Activated naive CD8-positive, alpha-beta T cell treated with anti-CD3 and anti-CD28 coated beads for 36 hours (primary cell): ENCODE measurements at regions not wholly inside any gene's neighbourhood (a gene's known extent, or its start where the extent isn't known, plus 50 kb on each side); places are given as distances from the start of the nearest gene placed in this dataset.

Experiments
- DNase-seq: peaks from one replicate; pipeline ENCODE4 v3.0.0; 2021
- H3K27ac Mint-ChIP-seq: one replicate; pipeline ENCODE4 v1.8.0; 2022; ENCODE audit warnings: mild to moderate bottlenecking, moderate library complexity, mixed read lengths
- H3K27me3 Mint-ChIP-seq: one replicate; pipeline ENCODE4 v1.8.0; 2022; ENCODE audit warnings: mild to moderate bottlenecking, mixed read lengths
- H3K36me3 Mint-ChIP-seq: one replicate; pipeline ENCODE4 v1.8.0; 2021; ENCODE audit warnings: mild to moderate bottlenecking, mixed read lengths
- H3K4me1 Mint-ChIP-seq: one replicate; pipeline ENCODE4 v1.8.0; 2021; ENCODE audit warnings: mixed read lengths
- H3K4me3 Mint-ChIP-seq: one replicate; pipeline ENCODE4 v1.8.0; 2022; ENCODE audit warnings: mild to moderate bottlenecking, moderate library complexity, mixed read lengths
- H3K9me3 Mint-ChIP-seq: one replicate; pipeline ENCODE4 v1.8.0; 2022; ENCODE audit warnings: mixed read lengths

GRCh38 chr12:124497039-124497438, 70.4 kb downstream of the NCOR2 start:
- Mint-ChIP-seq H3K27ac (no peak overlapping the region), H3K36me3 (peaks cover 13% of the 10 kb centered on the region), H3K4me3 (no peak overlapping the region), H3K9me3 (no peaks in the 10 kb centered on the region), H3K27me3 (no peaks in the 10 kb centered on the region), H3K4me1 (peaks cover 52% of the 10 kb centered on the region)
- DNase-seq = no peak

- H3K4me3 Mint-ChIP-seq = no peak overlapping the region
- H3K27ac Mint-ChIP-seq = no peak overlapping the region
- no peak for DNase-seq
- peaks cover 51% of the 10 kb centered on the region for H3K4me1 Mint-ChIP-seq
- H3K27me3 Mint-ChIP-seq = no peaks in the 10 kb centered on the region
- H3K36me3 Mint-ChIP-seq = peaks cover 15% of the 10 kb centered on the region
- no peaks in the 10 kb centered on the region for H3K9me3 Mint-ChIP-seq
Measured at GRCh38 chr12:124496584-124496983, 70.8 kb downstream of the NCOR2 start.

- peaks cover 19% of the 10 kb centered on the region for H3K36me3 Mint-ChIP-seq
- no peaks in the 10 kb centered on the region for H3K27me3 Mint-ChIP-seq
- no peak overlapping the region for H3K4me3 Mint-ChIP-seq
- H3K4me1 Mint-ChIP-seq = peaks cover 49% of the 10 kb centered on the region
- H3K27ac Mint-ChIP-seq = peak overlapping the region; percentile 94
- no peak for DNase-seq
- H3K9me3 Mint-ChIP-seq = no peaks in the 10 kb centered on the region
Measured at GRCh38 chr12:124495194-124495983, 72.0 kb downstream of the NCOR2 start.

- no peaks in the 10 kb centered on the region for H3K9me3 Mint-ChIP-seq
- peaks cover 19% of the 10 kb centered on the region for H3K36me3 Mint-ChIP-seq
- no peak for DNase-seq
- peak overlapping the region; percentile 94 for H3K27ac Mint-ChIP-seq
- H3K27me3 Mint-ChIP-seq = no peaks in the 10 kb centered on the region
- H3K4me3 Mint-ChIP-seq = no peak overlapping the region
- peaks cover 48% of the 10 kb centered on the region for H3K4me1 Mint-ChIP-seq
Measured at GRCh38 chr12:124494751-124495129, 72.7 kb downstream of the NCOR2 start.

- peak; percentile 83 for DNase-seq
- Mint-ChIP-seq H3K36me3 (peaks cover 19% of the 10 kb centered on the region), H3K4me3 (peak overlapping the region; percentile 68), H3K4me1 (peaks cover 44% of the 10 kb centered on the region), H3K27me3 (no peaks in the 10 kb centered on the region), H3K27ac (peak overlapping the region; percentile 94), H3K9me3 (no peaks in the 10 kb centered on the region)
Measured at GRCh38 chr12:124493809-124494750, 73.3 kb downstream of the NCOR2 start.

DNA sequence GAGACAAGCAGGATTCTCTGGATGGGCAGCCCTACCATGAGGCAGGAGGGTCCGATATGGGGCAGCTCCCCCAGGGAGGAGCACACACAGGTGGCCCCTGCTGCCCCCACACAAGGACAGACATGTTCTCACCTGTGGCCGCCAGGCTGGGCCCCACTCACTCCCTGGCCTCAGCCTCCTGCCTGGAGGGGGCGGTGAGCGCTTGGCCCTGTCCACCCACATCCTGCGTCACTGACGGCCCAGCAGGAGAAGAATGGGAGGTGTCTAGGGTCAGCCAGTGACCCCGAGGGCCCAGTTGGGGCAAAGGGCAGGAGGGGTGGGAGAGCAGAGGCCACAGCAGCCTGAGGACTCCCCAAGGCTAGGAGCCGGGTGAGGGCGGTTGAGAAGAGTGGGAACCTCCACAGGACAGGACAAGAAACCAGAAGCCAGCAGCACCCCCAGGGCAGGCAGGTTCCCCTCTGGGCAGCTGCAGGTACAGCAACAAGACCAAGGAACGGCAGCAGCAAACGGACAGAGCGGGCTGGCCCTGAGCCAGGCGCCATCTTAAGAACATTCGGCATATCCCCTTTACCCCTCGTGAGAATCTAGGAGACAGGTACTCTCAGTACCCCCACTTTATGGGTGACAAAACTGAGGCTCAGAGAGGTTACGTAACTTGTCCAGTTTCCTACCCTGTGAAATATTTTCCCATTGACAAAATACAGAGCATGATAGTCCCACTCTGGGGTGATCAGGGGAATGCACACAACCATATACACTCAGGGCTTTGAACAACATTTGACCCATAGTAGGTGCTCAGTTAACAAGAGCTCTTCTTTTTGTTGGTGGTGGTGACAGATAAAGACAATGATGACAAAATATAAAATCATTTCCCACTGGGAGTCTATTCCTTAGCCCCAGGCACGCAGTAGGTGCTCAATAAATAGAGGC, 74.3 kb downstream of the NCOR2 start:
- peaks cover 38% of the 10 kb centered on the region for H3K4me1 Mint-ChIP-seq
- H3K27ac Mint-ChIP-seq = peak overlapping the region; percentile 94
- H3K9me3 Mint-ChIP-seq = no peaks in the 10 kb centered on the region
- H3K4me3 Mint-ChIP-seq = no peak overlapping the region
- peaks cover 19% of the 10 kb centered on the region for H3K36me3 Mint-ChIP-seq
- H3K27me3 Mint-ChIP-seq = no peaks in the 10 kb centered on the region
- DNase-seq = no peak

- Mint-ChIP-seq H3K9me3 (no peaks in the 10 kb centered on the region), H3K4me3 (no peak overlapping the region), H3K27ac (peak overlapping the region; percentile 12), H3K27me3 (no peaks in the 10 kb centered on the region), H3K4me1 (peaks cover 31% of the 10 kb centered on the region), H3K36me3 (peaks cover 19% of the 10 kb centered on the region)
- no peak for DNase-seq
Measured at GRCh38 chr12:124491856-124492420, 75.5 kb downstream of the NCOR2 start.

DNA sequence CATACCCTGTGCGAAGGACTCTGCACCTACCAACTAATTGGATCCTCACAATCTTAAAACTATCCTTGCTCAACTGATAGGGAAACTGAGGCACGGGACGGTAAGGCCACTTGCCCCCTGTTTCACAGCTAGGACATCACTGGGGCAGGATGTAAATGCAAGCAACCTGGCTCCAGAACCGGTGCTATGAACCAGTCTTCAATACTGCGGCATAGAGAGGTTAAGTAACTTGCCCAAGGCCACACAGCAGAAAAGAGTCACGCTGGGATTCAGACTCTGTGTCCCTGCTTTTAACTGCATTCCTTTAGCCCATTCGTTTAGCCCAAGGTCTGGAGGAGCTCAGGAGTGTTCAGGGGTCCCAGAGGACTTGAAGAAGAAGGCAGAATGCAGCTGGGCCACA, 76.1 kb downstream of the NCOR2 start:
- no peak for DNase-seq
- Mint-ChIP-seq H3K4me1 (peaks cover 29% of the 10 kb centered on the region), H3K9me3 (no peaks in the 10 kb centered on the region), H3K4me3 (no peak overlapping the region), H3K36me3 (peaks cover 20% of the 10 kb centered on the region), H3K27ac (peak overlapping the region; percentile 12), H3K27me3 (no peaks in the 10 kb centered on the region)

- no peak overlapping the region for H3K27ac Mint-ChIP-seq
- no peaks in the 10 kb centered on the region for H3K9me3 Mint-ChIP-seq
- peaks cover 28% of the 10 kb centered on the region for H3K4me1 Mint-ChIP-seq
Measured at GRCh38 chr12:124490584-124491305, 76.7 kb downstream of the NCOR2 start.

DNA sequence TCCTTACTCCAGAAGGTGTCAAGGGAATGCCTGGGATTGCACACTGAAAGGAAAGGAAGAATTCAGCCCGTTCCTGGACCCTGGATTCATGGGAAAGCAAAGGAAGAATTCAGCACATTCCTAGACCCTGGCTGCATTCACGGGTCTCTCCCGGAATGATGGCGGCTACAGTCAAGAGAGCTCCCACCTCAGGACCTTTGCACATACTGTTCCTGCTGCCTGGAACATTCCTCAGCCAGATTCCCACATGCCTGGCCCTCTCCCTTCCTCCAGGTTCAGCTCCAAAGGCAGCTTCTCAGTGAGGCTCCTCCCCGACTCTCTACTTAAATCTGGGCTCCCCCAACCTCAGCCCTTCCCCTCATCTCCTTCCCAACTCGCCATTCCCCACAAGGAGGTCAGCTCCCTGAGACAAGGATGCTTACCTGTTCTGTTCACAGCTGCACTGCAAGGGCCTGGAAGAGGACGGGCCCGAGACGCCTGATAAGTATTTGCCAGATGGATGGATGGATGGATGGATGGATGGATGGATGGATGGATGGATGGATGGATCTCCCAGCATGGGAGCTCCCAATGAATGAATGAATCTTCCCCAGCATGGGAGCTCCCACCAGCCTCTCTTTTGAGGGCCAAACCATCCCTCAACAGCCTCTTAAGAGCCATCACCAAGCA, 77.4 kb downstream of the NCOR2 start:
- no peaks in the 10 kb centered on the region for H3K9me3 Mint-ChIP-seq
- peaks cover 26% of the 10 kb centered on the region for H3K4me1 Mint-ChIP-seq
- no peaks in the 10 kb centered on the region for H3K27me3 Mint-ChIP-seq
- no peak overlapping the region for H3K27ac Mint-ChIP-seq
- DNase-seq = no peak
- peaks cover 23% of the 10 kb centered on the region for H3K36me3 Mint-ChIP-seq
- no peak overlapping the region for H3K4me3 Mint-ChIP-seq

More at GRCh38 chr12:124490584-124491305, 76.7 kb downstream of the NCOR2 start:
- no peak for DNase-seq
- Mint-ChIP-seq H3K36me3 (peaks cover 22% of the 10 kb centered on the region), H3K27me3 (no peaks in the 10 kb centered on the region), H3K4me3 (no peak overlapping the region)

- H3K4me1 Mint-ChIP-seq = peaks cover 23% of the 10 kb centered on the region
- H3K4me3 Mint-ChIP-seq = no peak overlapping the region
- H3K27ac Mint-ChIP-seq = peak overlapping the region; percentile 16
- H3K9me3 Mint-ChIP-seq = no peaks in the 10 kb centered on the region
- no peaks in the 10 kb centered on the region for H3K27me3 Mint-ChIP-seq
- DNase-seq = no peak
- H3K36me3 Mint-ChIP-seq = peaks cover 27% of the 10 kb centered on the region
Measured at GRCh38 chr12:124489220-124489619, 78.2 kb downstream of the NCOR2 start.

GRCh38 chr12:124488520-124488919, 78.9 kb downstream of the NCOR2 start:
- peaks cover 27% of the 10 kb centered on the region for H3K36me3 Mint-ChIP-seq
- H3K9me3 Mint-ChIP-seq = no peaks in the 10 kb centered on the region
- no peak overlapping the region for H3K4me3 Mint-ChIP-seq
- no peak for DNase-seq
- no peak overlapping the region for H3K27ac Mint-ChIP-seq
- no peaks in the 10 kb centered on the region for H3K27me3 Mint-ChIP-seq
- peaks cover 16% of the 10 kb centered on the region for H3K4me1 Mint-ChIP-seq

DNA sequence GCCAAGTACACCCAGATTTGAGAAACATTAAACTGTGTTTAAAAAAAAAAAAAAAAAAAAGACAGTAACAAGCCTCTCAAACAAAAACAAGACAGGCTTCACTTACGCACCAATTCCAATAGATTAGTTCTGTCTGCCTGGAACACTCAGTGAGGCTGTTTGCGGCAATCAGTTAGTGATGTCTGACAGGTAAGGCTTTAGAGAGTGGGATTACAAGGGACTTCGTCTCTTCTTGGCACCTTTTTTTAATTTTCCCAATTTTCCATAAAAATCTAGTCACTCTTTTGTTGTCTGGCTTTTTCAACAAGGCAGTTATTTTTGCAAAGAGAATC, 79.6 kb downstream of the NCOR2 start:
- no peak for DNase-seq
- H3K27me3 Mint-ChIP-seq = no peaks in the 10 kb centered on the region
- no peak overlapping the region for H3K4me3 Mint-ChIP-seq
- peaks cover 25% of the 10 kb centered on the region for H3K36me3 Mint-ChIP-seq
- H3K27ac Mint-ChIP-seq = no peak overlapping the region
- peaks cover 10% of the 10 kb centered on the region for H3K4me1 Mint-ChIP-seq
- H3K9me3 Mint-ChIP-seq = no peaks in the 10 kb centered on the region
